ENCODE measurements at regions not wholly inside any gene's neighbourhood (a gene's known extent, or its start where the extent isn't known, plus 50 kb on each side); places are given as distances from the start of the nearest gene placed in this dataset.
"Not testable (repeated sequence)": the region's sequence is repeated elsewhere in the genome, so short reads cannot be mapped to it uniquely, and the experiment has no call there.

DNA sequence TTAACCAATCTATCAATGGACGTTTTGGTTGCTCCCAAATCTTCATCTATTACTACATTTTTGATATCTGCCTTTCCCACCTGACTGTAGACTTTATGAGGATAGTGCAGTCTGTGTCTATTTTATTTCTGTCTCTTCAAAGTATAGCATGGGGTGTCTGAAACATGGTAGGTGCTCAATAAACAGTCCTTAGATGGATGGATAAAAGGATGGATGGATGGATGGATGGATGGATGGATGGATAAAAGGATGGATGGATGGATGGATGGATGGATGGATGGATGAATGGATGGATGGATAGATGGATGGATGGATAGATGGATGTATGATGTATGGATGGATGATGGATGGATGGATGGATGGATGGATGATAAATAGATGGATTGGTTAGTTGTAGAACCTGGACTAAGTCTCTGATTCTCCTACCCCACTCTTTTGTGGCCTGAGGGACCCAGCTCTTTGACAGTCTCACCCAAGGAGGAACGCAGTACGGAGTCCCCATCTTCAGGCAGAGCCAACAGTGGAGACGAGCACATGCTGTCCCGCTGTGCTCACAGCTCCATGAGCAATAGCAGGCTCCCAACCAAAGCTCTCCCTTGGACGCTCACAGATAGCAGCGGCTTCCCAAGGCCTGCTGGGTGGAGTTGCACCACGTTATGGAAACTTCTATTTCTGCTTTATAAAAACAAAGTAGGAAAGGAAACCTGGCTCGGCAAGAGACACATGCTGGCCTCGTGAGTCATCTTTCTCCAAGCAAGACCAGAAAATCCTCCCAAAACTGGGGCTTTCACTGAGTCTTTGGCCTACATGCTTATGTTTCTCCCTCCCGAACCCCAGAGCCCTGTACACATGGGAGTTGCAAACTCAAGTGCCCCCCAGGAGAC is 448.0 kb downstream of the MIAT start:
- DNase-seq = no peak

- DNase-seq = no peak
These were observed 449.6 kb downstream of the MIAT start for GRCh38 chr22:27106985-27107384.

DNA sequence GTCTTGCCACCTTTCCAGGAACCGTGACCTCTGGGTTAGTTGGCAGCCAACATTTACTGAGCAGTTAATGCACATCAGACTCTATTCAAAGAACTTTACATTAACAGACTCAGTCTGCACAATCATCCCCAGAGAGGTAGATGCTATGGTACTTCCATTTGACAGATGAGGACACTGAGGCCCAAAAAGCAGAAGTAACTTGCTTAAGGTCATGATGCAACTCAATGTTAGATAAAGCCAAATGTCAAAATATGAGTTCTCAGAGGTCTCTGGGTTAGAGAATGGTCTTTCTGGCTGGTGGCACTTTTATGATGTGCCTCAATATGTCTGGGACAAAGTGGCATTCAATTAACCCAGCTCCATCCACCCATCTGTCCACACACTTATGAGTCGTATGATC is 450.0 kb downstream of the MIAT start:
- DNase-seq = no peak

DNA sequence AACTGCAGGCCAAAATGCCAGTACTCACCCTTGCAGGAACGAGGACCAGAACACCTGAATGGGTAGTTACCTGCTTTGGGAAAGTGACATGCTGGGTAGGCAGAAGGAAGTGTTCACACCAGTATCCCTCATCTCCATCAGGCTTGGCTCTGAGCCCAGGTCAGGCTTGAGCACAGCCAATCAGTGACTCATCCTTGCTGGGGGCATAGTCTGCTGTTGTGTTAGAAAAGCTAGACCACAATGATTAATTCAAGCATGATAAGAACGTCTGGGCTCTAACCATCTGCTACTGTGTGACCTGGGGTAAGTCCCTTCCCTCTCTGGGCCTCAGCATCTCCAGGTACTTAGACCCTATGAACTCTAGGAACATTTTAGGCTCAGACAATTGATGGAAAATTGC is 450.4 kb downstream of the MIAT start:
- no peak for DNase-seq

DNA sequence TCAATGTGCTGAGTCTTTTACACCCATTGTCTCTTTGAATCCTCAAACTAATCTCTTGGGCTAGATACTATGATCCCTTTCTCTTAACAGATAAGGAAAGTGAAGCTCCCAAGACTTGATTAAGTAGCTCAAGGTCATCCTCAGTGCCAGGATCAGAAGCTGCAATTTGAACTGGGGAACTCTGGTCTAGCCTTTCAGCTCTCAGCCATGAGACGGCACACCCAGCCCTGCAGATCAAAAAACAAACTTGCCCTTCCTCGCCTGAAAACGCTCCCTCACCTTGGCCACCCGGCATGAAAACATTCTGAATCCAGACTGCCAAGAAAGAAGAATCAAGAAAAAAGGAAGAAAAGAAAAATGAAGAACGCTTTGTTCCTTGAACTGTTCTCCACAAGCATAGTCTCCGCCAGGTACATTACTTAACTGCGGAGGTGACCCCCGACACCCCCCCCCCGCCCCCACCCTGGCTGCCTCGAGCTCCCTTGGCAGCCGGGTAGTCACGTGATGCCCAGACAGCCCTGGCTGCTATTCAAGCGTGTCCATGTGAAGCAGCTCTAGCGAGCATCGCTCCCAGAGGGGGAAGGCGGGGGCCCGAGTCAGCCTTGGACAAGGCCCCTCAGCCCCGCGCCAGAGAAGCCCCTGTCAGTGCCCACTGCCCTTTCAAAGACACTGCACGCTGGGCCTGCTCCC is 451.2 kb downstream of the MIAT start:
- no peak for DNase-seq

DNA sequence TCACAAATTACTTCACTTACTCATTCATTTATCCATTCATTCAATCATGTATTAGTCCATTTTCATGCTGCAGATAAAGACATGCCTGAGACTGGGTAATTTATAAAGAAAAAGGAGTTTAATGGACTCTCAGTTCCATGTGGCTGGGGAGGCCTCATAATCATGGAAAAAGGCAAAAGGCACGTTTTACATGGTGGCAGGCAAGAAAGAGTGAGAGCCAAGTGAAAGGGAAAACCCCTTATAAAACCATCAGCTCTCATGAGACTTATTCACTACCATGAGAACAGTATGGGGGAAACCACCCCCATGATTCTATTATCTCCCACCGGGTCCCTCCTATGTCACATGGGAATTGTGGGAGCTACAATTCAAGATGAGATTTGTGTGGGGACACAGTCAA is 452.0 kb downstream of the MIAT start:
- not testable (repeated sequence) for DNase-seq

DNA sequence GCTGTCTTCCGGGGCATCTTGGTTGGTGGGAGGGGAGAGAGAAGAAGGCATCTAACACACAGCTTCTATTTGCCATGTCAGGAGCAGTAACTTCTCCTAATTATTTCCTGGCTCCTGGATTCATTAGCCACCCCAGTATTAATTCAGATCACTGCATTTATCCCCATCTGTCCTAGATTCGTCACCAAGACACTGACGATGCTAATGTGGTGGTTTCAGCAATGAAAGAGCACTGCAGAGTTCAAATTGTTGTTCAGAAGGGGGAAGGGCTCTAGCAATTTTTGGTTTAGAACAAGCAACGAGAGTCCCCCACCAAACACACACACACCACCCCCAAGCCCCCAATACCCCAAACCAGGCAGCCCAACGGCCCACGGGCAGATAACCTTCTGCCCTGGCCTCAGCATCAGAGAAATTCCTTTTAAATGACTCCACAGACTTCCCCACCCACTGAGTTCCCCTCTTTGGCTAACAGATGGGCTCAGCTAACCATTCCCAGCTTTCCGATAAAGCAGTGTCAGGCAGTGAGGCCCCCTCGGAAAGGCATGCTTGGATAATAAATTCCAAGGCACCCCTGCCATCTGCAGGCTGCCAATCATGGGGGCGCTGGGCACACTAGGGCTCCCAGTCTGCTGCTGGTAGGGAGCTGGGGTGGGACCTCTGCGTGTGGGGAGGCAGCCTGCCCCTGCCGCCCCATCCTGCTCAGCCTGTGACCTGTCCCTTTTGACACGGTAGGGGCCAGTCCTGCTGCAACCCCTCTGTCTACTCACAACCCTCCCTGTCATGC is 453.5 kb downstream of the MIAT start:
- no peak for DNase-seq

GRCh38 chr22:27111796-27112672 is 454.6 kb downstream of the MIAT start:
- DNase-seq = no peak

DNA sequence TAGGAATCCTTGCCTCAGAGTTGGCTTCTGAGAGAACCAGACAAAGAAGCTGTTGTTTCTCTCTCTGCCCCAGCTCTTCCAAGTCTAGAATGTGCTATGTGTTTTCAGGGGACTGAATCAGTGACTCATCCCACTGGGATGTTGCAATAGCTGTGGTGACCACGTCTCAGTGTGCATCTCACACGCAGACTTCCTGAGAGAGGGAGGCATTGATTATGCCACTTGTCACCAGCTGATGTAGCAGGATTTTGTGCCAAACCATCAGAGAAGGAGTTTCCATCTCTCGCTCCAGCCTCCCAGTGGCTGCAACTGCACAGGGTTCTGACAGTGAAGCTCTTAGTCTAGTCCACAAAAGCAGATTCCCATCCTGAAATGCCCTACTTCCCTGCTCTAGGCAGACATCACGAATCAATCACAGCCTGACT is 455.8 kb downstream of the MIAT start:
- no peak for DNase-seq

DNA sequence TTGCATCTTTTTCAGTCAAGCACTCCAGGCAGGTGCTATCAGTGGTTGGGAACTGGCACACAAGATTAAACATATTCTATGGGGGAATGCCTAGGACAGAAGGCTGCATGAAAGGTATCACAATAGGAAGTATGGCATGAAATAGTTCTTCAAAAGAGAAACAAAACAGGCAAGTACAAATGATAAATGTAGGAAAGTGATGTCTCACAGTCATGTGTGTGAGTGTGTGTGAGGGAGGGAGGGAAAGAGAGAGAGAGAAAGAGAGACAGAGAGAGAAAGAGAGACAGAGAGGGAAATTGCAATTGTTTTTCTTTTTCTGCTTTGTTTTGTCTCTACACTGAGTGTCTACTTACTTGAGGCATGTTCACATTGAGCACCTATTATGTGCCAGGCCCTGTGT is 456.3 kb downstream of the MIAT start:
- no peak for DNase-seq

DNA sequence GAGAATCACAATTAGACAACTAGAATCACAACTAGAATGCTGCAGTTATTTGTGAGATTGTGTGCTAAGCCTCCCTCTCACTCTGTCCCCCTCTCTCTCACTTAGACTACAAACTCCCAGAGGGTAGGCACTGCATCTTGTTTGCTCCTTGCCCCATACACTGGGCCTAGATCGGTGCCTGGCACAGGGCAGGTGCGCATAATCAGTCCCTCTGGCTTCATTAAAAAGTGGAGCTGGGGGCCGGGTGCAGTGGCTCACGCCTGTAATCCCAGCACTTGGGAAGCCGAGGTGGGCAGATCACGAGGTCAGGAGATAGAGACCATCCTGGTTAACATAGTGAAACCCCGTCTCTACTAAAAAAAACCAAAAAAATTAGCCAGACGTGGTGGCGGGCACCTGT is 456.8 kb downstream of the MIAT start:
- DNase-seq = no peak

DNA sequence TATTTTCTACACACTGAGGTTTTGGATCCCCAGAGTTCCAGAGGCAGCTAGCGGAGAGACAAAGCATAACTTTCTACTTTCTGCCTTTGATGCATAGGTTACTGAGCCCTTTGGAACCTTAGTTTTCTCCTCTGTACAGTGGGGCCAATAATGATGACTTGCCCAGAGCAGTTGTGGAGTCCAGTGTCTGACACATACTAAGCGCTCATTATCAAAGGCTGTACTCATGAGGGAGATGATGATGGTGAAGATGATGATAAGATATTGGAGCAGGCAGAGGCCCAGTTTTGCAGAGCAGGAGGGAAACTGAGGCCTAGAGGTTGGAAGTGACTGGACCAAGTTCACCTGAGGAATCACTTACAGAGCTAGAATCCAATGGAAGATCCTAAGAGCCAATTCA is 458.0 kb downstream of the MIAT start:
- DNase-seq = no peak

- no peak for DNase-seq
These were observed 458.4 kb downstream of the MIAT start for GRCh38 chr22:27115816-27116256.

DNA sequence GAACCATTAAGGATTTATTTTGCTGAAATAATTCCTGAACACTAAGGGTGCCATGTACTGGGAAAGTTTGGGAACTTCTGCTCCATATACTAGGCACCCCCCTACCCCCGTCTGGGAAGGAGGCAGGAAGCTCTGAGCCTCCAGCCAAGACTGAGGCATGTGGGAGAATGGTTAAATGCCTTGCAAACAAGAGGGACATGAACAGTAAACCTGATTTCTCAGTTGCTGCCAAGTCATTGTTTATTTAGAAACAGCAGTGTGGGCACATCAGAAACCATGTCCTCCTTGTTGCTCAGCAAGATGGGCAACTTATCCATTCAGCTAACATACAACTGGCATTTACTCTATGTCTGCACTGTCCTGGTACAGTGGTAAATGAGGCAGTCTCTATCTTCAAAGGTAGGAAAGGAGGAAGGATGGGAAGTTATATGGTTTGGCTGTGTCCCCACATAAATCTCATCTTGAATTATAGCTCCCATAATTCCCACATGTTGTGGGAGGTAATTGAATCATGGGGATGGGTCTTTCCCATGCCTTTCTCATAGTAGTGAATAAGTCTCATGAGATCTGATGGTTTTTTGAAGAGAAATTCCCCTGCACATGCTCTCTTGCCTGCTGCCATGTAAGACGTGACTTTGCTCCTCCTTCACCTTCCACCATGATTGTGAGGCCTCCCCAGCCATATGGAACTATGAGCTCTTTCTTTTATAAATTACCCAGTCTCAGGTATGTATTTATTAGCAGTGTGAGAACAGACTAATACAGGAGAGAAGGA is 459.1 kb downstream of the MIAT start:
- DNase-seq = no peak

DNA sequence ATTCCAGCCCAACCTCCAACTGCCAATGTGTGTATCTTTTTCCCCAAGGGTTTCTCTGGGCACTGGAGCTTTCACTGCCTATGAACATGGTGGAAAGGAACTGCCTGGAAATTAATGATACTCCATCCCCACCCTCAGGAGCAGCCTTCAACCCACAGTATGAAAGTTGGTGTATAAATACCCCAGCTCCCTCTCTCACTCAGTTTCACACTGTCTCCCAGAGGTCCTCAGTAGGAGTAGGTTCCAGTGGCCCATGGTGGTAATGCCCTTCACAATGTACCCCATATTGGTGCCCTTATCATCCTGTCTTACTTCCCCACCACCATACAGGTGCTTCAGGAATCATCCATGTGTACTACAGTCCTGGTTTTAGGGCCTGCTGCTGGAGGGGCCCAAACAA is 462.6 kb downstream of the MIAT start:
- DNase-seq = no peak

GRCh38 chr22:27122574-27122973 is 465.2 kb downstream of the MIAT start:
- DNase-seq = no peak

GRCh38 chr22:27123880-27124279 is 466.5 kb downstream of the MIAT start:
- no peak for DNase-seq

DNA sequence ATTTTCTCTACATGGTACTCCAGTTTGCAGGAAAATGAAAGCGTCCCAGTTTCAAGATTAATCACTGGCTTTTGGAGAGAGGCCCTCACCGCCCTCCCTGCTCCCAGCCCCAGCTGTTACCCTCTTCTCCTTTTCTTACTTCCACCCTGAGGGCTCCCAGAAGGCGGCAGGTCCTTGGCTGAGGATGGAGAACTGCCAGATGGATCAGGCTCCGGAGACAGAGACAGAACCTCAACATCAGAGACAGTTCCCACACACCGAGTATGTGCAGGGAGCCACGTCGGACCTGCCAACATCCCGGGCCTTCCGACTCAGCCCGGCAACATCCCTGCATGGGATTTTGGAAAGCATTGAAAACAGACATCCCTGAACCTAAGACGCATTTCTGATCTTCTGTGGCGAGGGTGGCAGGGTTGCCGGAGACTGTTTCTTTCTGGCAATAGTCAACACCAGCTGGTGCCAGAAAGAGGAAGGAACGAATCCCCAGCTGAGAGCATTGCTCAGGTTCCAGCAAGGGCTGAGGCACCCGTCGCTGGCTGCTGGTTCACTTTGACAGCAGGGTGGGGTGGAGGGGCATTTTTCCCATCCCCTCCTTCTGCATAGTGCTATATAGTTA is 467.1 kb downstream of the MIAT start:
- DNase-seq = no peak

- no peak for DNase-seq
These were observed 468.2 kb downstream of the MIAT start for GRCh38 chr22:27125539-27125938.

DNA sequence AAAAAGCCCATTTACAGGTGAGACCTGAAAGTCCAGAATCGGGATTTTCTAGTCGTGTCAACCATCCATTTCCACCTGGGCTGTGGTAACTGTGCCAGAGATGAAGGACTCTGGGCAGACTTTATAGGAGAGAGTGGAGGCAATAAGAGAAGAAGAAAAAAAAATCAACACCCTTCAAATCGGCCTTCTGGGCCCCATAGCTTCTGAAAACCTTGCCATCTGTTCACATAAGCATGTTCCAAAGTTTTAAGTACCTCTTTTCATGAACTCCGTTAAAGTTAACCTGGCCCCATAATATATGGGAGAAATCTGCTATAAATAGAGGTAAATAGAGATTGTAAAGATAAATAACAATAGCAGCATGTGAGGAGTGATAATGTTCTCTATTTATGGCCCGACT is 470.5 kb downstream of the MIAT start:
- no peak for DNase-seq

- no peak for DNase-seq
These were observed 471.2 kb downstream of the MIAT start for GRCh38 chr22:27128461-27129085.
